ENCODE measurements at regions not wholly inside any gene's neighbourhood (a gene's known extent, or its start where the extent isn't known, plus 50 kb on each side); places are given as distances from the start of the nearest gene placed in this dataset.

GRCh38 chr2:208565690-208566416 is 159.3 kb downstream of the PTH2R start:
- no peak overlapping the region for H2AFZ ChIP-seq (ENCODE audit: low read length)
- peaks cover 0 to 6% of the 10 kb centered on the region in 2 experiments; a peak in 1 of 4 replicates for H3K9me3 ChIP-seq (ENCODE audit: insufficient read depth in 2 of 2, low read depth in 1 of 2, low read length in 1 of 2)
- no peak for DNase-seq (ENCODE audit: low read depth in 1 of 2, low spot score in 2 of 2)
- no peak overlapping the region for H3K14ac ChIP-seq (ENCODE audit: insufficient read length)
- H4K91ac ChIP-seq (replicated peaks; ENCODE audit: insufficient read length, low read length), result no peak overlapping the region
- no peak overlapping the region for H3K4me3 ChIP-seq (ENCODE audit: extremely low read depth in 1 of 4, insufficient read depth in 2 of 4, low read depth in 3 of 4, low read length in 4 of 4)
- no peaks in the 10 kb centered on the region for H4K20me1 ChIP-seq (replicated peaks in 1 of 2; ENCODE audit: control insufficient read depth in 1 of 2, insufficient read depth in 2 of 2, low read length in 2 of 2)
- no peak overlapping the region for H4K5ac ChIP-seq (ENCODE audit: insufficient read length, low read depth, low read length)
- WGBS, 2 experiments (ENCODE audit: extremely low coverage in 1 of 2, insufficient coverage in 1 of 2, insufficient read length in 1 of 2, insufficient replicate concordance in 2 of 2, low coverage in 1 of 2, low lambda C conversion rate in 2 of 2, missing lambda C conversion rate in 1 of 2), result 98% methylated on average over 8 of the region's 8 CpGs; no CpG with 5 or more reads in 1 of the 2 experiments
- no peak overlapping the region for H2BK20ac ChIP-seq (ENCODE audit: low read length)
- no peaks in the 10 kb centered on the region for H3K79me1 ChIP-seq (ENCODE audit: low read depth, low read length)
- H3K4me1 ChIP-seq (replicated peaks in 1 of 4; ENCODE audit: control insufficient read depth in 3 of 4, insufficient read depth in 4 of 4, low read length in 3 of 4), result no peaks in the 10 kb centered on the region
- TF ChIP-seq GABPA (IDR thresholded peaks at IDR 0.05; ENCODE audit: borderline replicate concordance, insufficient read depth, low read length), result no peak
- no peaks in the 10 kb centered on the region for H3K79me2 ChIP-seq (ENCODE audit: control insufficient read depth in 1 of 2, insufficient read depth in 2 of 2, low read length in 2 of 2)
- no peak overlapping the region for H3K23ac ChIP-seq (ENCODE audit: insufficient read length)
- H3K36me3 ChIP-seq (ENCODE audit: control insufficient read depth in 2 of 4, insufficient read depth in 4 of 4, low read length in 3 of 4), result no peaks in the 10 kb centered on the region
- POLR2A ChIA-PET (ENCODE audit: partially characterized antibody), result no interaction called here
- no peak overlapping the region for H2BK12ac ChIP-seq (ENCODE audit: low read depth, low read length)
- no peak overlapping the region for H2AK5ac ChIP-seq (ENCODE audit: low read depth, low read length)
- H3K18ac ChIP-seq (ENCODE audit: extremely low read depth, low read length), result no peak overlapping the region
- no peak overlapping the region for H3K4me2 ChIP-seq (ENCODE audit: insufficient read depth in 1 of 2, low read depth in 2 of 2, low read length in 2 of 2)
- no peak overlapping the region for H2BK120ac ChIP-seq (replicated peaks; ENCODE audit: low read depth, low read length)
- no peak overlapping the region for H4K8ac ChIP-seq (ENCODE audit: extremely low read depth, insufficient read depth, low read length)
- H3K23me2 ChIP-seq (ENCODE audit: low read depth, low read length), result no peaks in the 10 kb centered on the region
- H3K4ac ChIP-seq (replicated peaks; ENCODE audit: insufficient read length, low read depth, low read length), result no peak overlapping the region
- no peak for FAIRE-seq
- no peak overlapping the region for H3K9ac ChIP-seq (replicated peaks in 1 of 4; ENCODE audit: extremely low read depth in 1 of 4, low read depth in 3 of 4, low read length in 3 of 4)
- no peak overlapping the region for H3K56ac ChIP-seq (replicated peaks; ENCODE audit: insufficient read length, low read depth, low read length)
- H2BK5ac ChIP-seq (ENCODE audit: low read depth, low read length), result no peak overlapping the region
- no peaks in the 10 kb centered on the region for H3K27me3 ChIP-seq (replicated peaks in 1 of 4; ENCODE audit: control insufficient read depth in 3 of 4, extremely low read depth in 1 of 4, insufficient read depth in 3 of 4, low read length in 3 of 4)
- H2BK15ac ChIP-seq (ENCODE audit: low read length), result no peak overlapping the region
- no peak overlapping the region for H3K27ac ChIP-seq (ENCODE audit: low read depth, low read length)
- CTCF ChIA-PET (ENCODE audit: partially characterized antibody), result no interaction called here
